Natural killer cell treated with Interleukin-12 subunit alpha and Interleukin-12 subunit beta and Interleukin-15 and Interleukin-18, amount 100 ng/mL, for 72 hours (primary cell): ENCODE measurements at regions not wholly inside any gene's neighbourhood (a gene's known extent, or its start where the extent isn't known, plus 50 kb on each side); places are given as distances from the start of the nearest gene placed in this dataset.

ENCODE experiments used
- ATAC-seq, 2 donors: fragments of 150-1000 bp; cut with Tn5 transposase in 1 of 2; sonication (Bioruptor Pico), chemical (Tn5 transposase) in 1 of 2; 2 replicates each; pipeline ENCODE4 v1.10.0; 2021
- DNase-seq: peaks from one replicate; pipeline ENCODE4 v3.0.0; 2022; ENCODE audit warnings: low spot score
- H3K27ac Mint-ChIP-seq, 2 donors: 1 replicate in 1 of 2; 2 replicates in 1 of 2; pipeline ENCODE4 v1.8.0; 2022; ENCODE audit warnings: mixed read lengths in 2 of 2, mild to moderate bottlenecking in 1 of 2, moderate library complexity in 1 of 2
- H3K27me3 Mint-ChIP-seq, 2 donors: 1 replicate in 1 of 2; 2 replicates in 1 of 2; pipeline ENCODE4 v1.8.0; 2022; ENCODE audit warnings: mixed read lengths in 2 of 2
- H3K36me3 Mint-ChIP-seq: one replicate; pipeline ENCODE4 v1.8.0; 2022; ENCODE audit warnings: mixed read lengths
- H3K4me1 Mint-ChIP-seq, 2 donors: 1 replicate in 1 of 2; 2 replicates in 1 of 2; pipeline ENCODE4 v1.8.0; 2022; ENCODE audit warnings: low read depth in 2 of 2, mixed read lengths in 2 of 2, mild to moderate bottlenecking in 1 of 2
- H3K4me3 Mint-ChIP-seq: one replicate; pipeline ENCODE4 v1.8.0; 2022; ENCODE audit warnings: mixed read lengths
- H3K9me3 Mint-ChIP-seq: 2 replicates; pipeline ENCODE4 v1.8.0; 2022; ENCODE audit warnings: mixed read lengths

GRCh38 chr2:195473862-195474261, 183.2 kb upstream of the SLC39A10 start:
- Mint-ChIP-seq H3K4me1 (peaks cover 22 to 28% of the 10 kb centered on the region in 2 donors), H3K27ac (peak overlapping the region in 1 of 2 donors; percentile 61), H3K4me3 (no peak overlapping the region), H3K36me3 (peaks cover 17% of the 10 kb centered on the region), H3K27me3 (no peaks in the 10 kb centered on the region), H3K9me3 (peaks cover 8% of the 10 kb centered on the region)
- DNase-seq (no peak), ATAC-seq (no peak)

GRCh38 chr2:195472501-195473234, 184.4 kb upstream of the SLC39A10 start:
- DNase-seq (no peak), ATAC-seq (no peak)
- no peak overlapping the region for H3K27ac Mint-ChIP-seq
- no peaks in the 10 kb centered on the region for H3K27me3 Mint-ChIP-seq
- H3K9me3 Mint-ChIP-seq = peaks cover 7% of the 10 kb centered on the region
- H3K4me1 Mint-ChIP-seq = peaks cover 19 to 26% of the 10 kb centered on the region in 2 donors
- no peak overlapping the region for H3K4me3 Mint-ChIP-seq
- peaks cover 13% of the 10 kb centered on the region for H3K36me3 Mint-ChIP-seq

- no peaks in the 10 kb centered on the region for H3K27me3 Mint-ChIP-seq
- ATAC-seq = no peak
- H3K4me1 Mint-ChIP-seq = peaks cover 12 to 22% of the 10 kb centered on the region in 2 donors
- H3K36me3 Mint-ChIP-seq = peaks cover 13% of the 10 kb centered on the region
- no peak overlapping the region for H3K27ac Mint-ChIP-seq
- DNase-seq = no peak
- H3K4me3 Mint-ChIP-seq = no peak overlapping the region
- H3K9me3 Mint-ChIP-seq = no peaks in the 10 kb centered on the region
Observed at GRCh38 chr2:195471807-195472206, 185.2 kb upstream of the SLC39A10 start.

GRCh38 chr2:195471163-195471562, 185.9 kb upstream of the SLC39A10 start:
- no peak for ATAC-seq
- Mint-ChIP-seq H3K4me3 (no peak overlapping the region), H3K9me3 (no peaks in the 10 kb centered on the region), H3K27me3 (no peaks in the 10 kb centered on the region), H3K4me1 (peaks cover 12 to 22% of the 10 kb centered on the region in 2 donors), H3K27ac (no peak overlapping the region), H3K36me3 (peaks cover 15% of the 10 kb centered on the region)
- no peak for DNase-seq

GRCh38 chr2:195470622-195471021, 186.4 kb upstream of the SLC39A10 start:
- no peak overlapping the region for H3K27ac Mint-ChIP-seq
- ATAC-seq (no peak), DNase-seq (no peak)
- H3K9me3 Mint-ChIP-seq = peaks cover 4% of the 10 kb centered on the region
- H3K4me1 Mint-ChIP-seq = peaks cover 12 to 22% of the 10 kb centered on the region in 2 donors
- peaks cover 20% of the 10 kb centered on the region for H3K36me3 Mint-ChIP-seq
- no peaks in the 10 kb centered on the region for H3K27me3 Mint-ChIP-seq
- H3K4me3 Mint-ChIP-seq = no peak overlapping the region

GRCh38 chr2:195468771-195469170, 188.3 kb upstream of the SLC39A10 start:
- ATAC-seq (no peak), DNase-seq (no peak)
- H3K27me3 Mint-ChIP-seq = no peaks in the 10 kb centered on the region
- H3K4me3 Mint-ChIP-seq = no peak overlapping the region
- peaks cover 11 to 15% of the 10 kb centered on the region in 2 donors for H3K4me1 Mint-ChIP-seq
- H3K9me3 Mint-ChIP-seq = peaks cover 6% of the 10 kb centered on the region
- H3K36me3 Mint-ChIP-seq = peaks cover 21% of the 10 kb centered on the region
- no peak overlapping the region for H3K27ac Mint-ChIP-seq

GRCh38 chr2:195466427-195466826, 190.6 kb upstream of the SLC39A10 start:
- ATAC-seq = no peak
- peaks cover 7 to 12% of the 10 kb centered on the region in 2 donors for H3K4me1 Mint-ChIP-seq

GRCh38 chr2:195461010-195461409, 196.0 kb upstream of the SLC39A10 start:
- no peak overlapping the region for H3K27ac Mint-ChIP-seq
- peaks cover 5% of the 10 kb centered on the region for H3K9me3 Mint-ChIP-seq
- no peak for DNase-seq
- H3K36me3 Mint-ChIP-seq = peaks cover 5% of the 10 kb centered on the region
- ATAC-seq = no peak
- H3K27me3 Mint-ChIP-seq = no peaks in the 10 kb centered on the region
- no peak overlapping the region for H3K4me3 Mint-ChIP-seq
- H3K4me1 Mint-ChIP-seq = peaks cover 0 to 10% of the 10 kb centered on the region in 2 donors

More at GRCh38 chr2:195466427-195466826, 190.6 kb upstream of the SLC39A10 start:
- Mint-ChIP-seq H3K9me3 (peaks cover 6% of the 10 kb centered on the region), H3K27ac (no peak overlapping the region), H3K27me3 (no peaks in the 10 kb centered on the region), H3K36me3 (peaks cover 21% of the 10 kb centered on the region), H3K4me3 (no peak overlapping the region)
- no peak for DNase-seq

GRCh38 chr2:195458936-195459335, 198.1 kb upstream of the SLC39A10 start:
- Mint-ChIP-seq H3K4me1 (peaks cover 6 to 12% of the 10 kb centered on the region in 2 donors), H3K4me3 (no peak overlapping the region), H3K36me3 (no peaks in the 10 kb centered on the region), H3K9me3 (no peaks in the 10 kb centered on the region), H3K27ac (no peak overlapping the region), H3K27me3 (no peaks in the 10 kb centered on the region)
- ATAC-seq (no peak), DNase-seq (no peak)

GRCh38 chr2:195457873-195458272, 199.2 kb upstream of the SLC39A10 start:
- DNase-seq = no peak
- Mint-ChIP-seq H3K27ac (no peak overlapping the region), H3K9me3 (no peaks in the 10 kb centered on the region), H3K27me3 (no peaks in the 10 kb centered on the region), H3K4me1 (peaks cover 7 to 10% of the 10 kb centered on the region in 2 donors), H3K36me3 (no peaks in the 10 kb centered on the region), H3K4me3 (no peak overlapping the region)
- no peak for ATAC-seq

- no peaks in the 10 kb centered on the region for H3K9me3 Mint-ChIP-seq
- DNase-seq (no peak), ATAC-seq (no peak)
- H3K4me3 Mint-ChIP-seq = no peak overlapping the region
- H3K27me3 Mint-ChIP-seq = no peaks in the 10 kb centered on the region
- peaks cover 7 to 11% of the 10 kb centered on the region in 2 donors for H3K4me1 Mint-ChIP-seq
- H3K27ac Mint-ChIP-seq = no peak overlapping the region
- H3K36me3 Mint-ChIP-seq = no peaks in the 10 kb centered on the region
Observed at GRCh38 chr2:195456771-195457170, 200.3 kb upstream of the SLC39A10 start.

GRCh38 chr2:195451160-195451559, 205.9 kb upstream of the SLC39A10 start:
- DNase-seq = no peak
- Mint-ChIP-seq H3K4me3 (no peak overlapping the region), H3K36me3 (no peaks in the 10 kb centered on the region), H3K9me3 (no peaks in the 10 kb centered on the region), H3K4me1 (peaks cover 10 to 13% of the 10 kb centered on the region in 2 donors), H3K27ac (peak overlapping the region in 1 of 2 donors; percentile 10), H3K27me3 (no peaks in the 10 kb centered on the region)
- no peak for ATAC-seq

GRCh38 chr2:195450552-195451113, 206.4 kb upstream of the SLC39A10 start:
- H3K4me1 Mint-ChIP-seq = peaks cover 10 to 13% of the 10 kb centered on the region in 2 donors
- no peak for ATAC-seq

GRCh38 chr2:195447323-195447975, 209.6 kb upstream of the SLC39A10 start:
- no peak for DNase-seq
- Mint-ChIP-seq H3K4me3 (no peak overlapping the region), H3K4me1 (peaks cover 11 to 12% of the 10 kb centered on the region in 2 donors), H3K9me3 (peaks cover 4% of the 10 kb centered on the region), H3K27me3 (no peaks in the 10 kb centered on the region), H3K27ac (no peak overlapping the region), H3K36me3 (peaks cover 11% of the 10 kb centered on the region)
- ATAC-seq = no peak

More at GRCh38 chr2:195450552-195451113, 206.4 kb upstream of the SLC39A10 start:
- no peak for DNase-seq
- Mint-ChIP-seq H3K4me3 (no peak overlapping the region), H3K36me3 (no peaks in the 10 kb centered on the region), H3K27ac (no peak overlapping the region), H3K9me3 (no peaks in the 10 kb centered on the region), H3K27me3 (no peaks in the 10 kb centered on the region)
